GM12878 (cell line): ENCODE measurements at regions not wholly inside any gene's neighbourhood (a gene's known extent, or its start where the extent isn't known, plus 50 kb on each side); places are given as distances from the start of the nearest gene placed in this dataset.

Source experiments
- ATAC-seq: fragments of 200-7000 bp; cut with Tn5 transposase; 3 replicates; pipeline ENCODE4 v1.9.1; 2020; ENCODE audit warnings: mild to moderate bottlenecking, moderate library complexity
- BruUV-seq: library from RNA; stranded (reverse); fragments of 400-500 nt; replicated peaks from 2 replicates; lab custom pipeline; 2021; lab: Mats Ljungman, UMichigan
- CTCF ChIA-PET: fragments of 300-600 bp; sonication (Branson Sonifier 250); formaldehyde crosslinking; extraction: SDS; loops from one replicate; lab custom pipeline; 2021; ENCODE audit warnings: inconsistent platforms; lab: Yijun Ruan, JAX
- POLR2A ChIA-PET: fragments of 350-600 bp; formaldehyde crosslinking; extraction: SDS; loops from one replicate; lab custom pipeline; 2021; ENCODE audit warnings: inconsistent platforms; lab: Charles Lee
- RAD21 ChIA-PET: fragments of 300-600 bp; sonication (Branson Sonifier 250); formaldehyde crosslinking; loops from one replicate; lab custom pipeline; 2023; ENCODE audit warnings: antibody characterized with exemption; ENCODE audit not compliant: unreplicated experiment; lab: Charles Lee
- SMC1A ChIA-PET: fragments of 300-600 bp; sonication (Branson Sonifier 250); formaldehyde crosslinking; loops from one replicate; lab custom pipeline; 2023; ENCODE audit not compliant: unreplicated experiment, uncharacterized antibody; lab: Charles Lee
- DNase-seq: peaks from one replicate; pipeline ENCODE4 v3.0.0-alpha.2; 2011; ENCODE audit warnings: low read depth, low spot score
- FAIRE-seq: peaks from 3 replicates; lab custom pipeline; 2011; peaks lifted over from hg19 to GRCh38; lab: Jason Lieb, UNC
- H2AFZ ChIP-seq: 2 replicates; pipeline ENCODE4 v1.6.0; 2011; ENCODE audit warnings: low read depth, low read length, control low read depth; ENCODE audit not compliant: control insufficient read depth
- H3K27ac ChIP-seq: 2 replicates; pipeline ENCODE4 v1.5.1; 2011; ENCODE audit warnings: control low read depth; ENCODE audit not compliant: control insufficient read depth, insufficient read depth
- H3K27me3 ChIP-seq, 2 experiments: replicated peaks in 1 of 2; 2 replicates each; pipeline versions ENCODE4 v1.6.0 to v1.6.1; 2011; ENCODE audit warnings: low read length in 1 of 2; ENCODE audit not compliant: control insufficient read depth in 2 of 2, insufficient read depth in 2 of 2
- H3K36me3 ChIP-seq, 2 experiments: 2 replicates each; pipeline ENCODE4 v1.5.1; 2011; ENCODE audit warnings: low read length in 1 of 2; ENCODE audit not compliant: control insufficient read depth in 2 of 2, insufficient read depth in 2 of 2
- H3K4me1 ChIP-seq: 2 replicates; pipeline ENCODE4 v1.6.1; 2011; ENCODE audit warnings: mild to moderate bottlenecking, low read length, moderate library complexity, mixed read lengths; ENCODE audit not compliant: control insufficient read depth, insufficient read depth
- H3K4me2 ChIP-seq: 2 replicates; pipeline ENCODE4 v1.6.0; 2011; ENCODE audit warnings: control low read depth; ENCODE audit not compliant: control insufficient read depth, insufficient read depth
- H3K4me3 ChIP-seq: fragments of 200-600 bp; sonication (generic); 2 replicates; pipeline ENCODE4 v1.5.1; 2016
- H3K79me2 ChIP-seq: 2 replicates; pipeline ENCODE4 v1.6.0; 2011; ENCODE audit warnings: low read length; ENCODE audit not compliant: control insufficient read depth, insufficient read depth
- H3K9ac ChIP-seq: 2 replicates; pipeline ENCODE4 v1.8.0; 2011; ENCODE audit warnings: low read length, control low read depth, mixed read lengths; ENCODE audit not compliant: control insufficient read depth, insufficient read depth
- H3K9me3 ChIP-seq: replicated peaks from 3 replicates; pipeline ENCODE4 v1.5.1; 2011; ENCODE audit warnings: mild to moderate bottlenecking, low read length; ENCODE audit not compliant: control insufficient read depth, insufficient read depth
- H4K20me1 ChIP-seq: 2 replicates; pipeline ENCODE4 v1.6.0; 2011; ENCODE audit not compliant: control insufficient read depth, insufficient read depth
- EP300 ChIP-seq, 2 experiments: fragments of 150-350 bp in 1 of 2; IDR thresholded peaks; 2 replicates each; pipeline ENCODE4 v1.6.1; 2011 to 2012; ENCODE audit warnings: low read depth in 2 of 2, low read length in 2 of 2, borderline replicate concordance in 1 of 2, improper control_type of control experiment in 1 of 2, inconsistent platforms in 1 of 2; ENCODE audit not compliant: control insufficient read depth in 1 of 2
- GATAD2B ChIP-seq: fragments of 450-650 bp; conservative IDR thresholded peaks from 2 replicates; pipeline ENCODE4 v1.6.1; 2017; ENCODE audit warnings: low read depth, mild to moderate bottlenecking, moderate library complexity
- JUNB ChIP-seq: IDR thresholded peaks from 2 replicates; pipeline ENCODE4 v1.6.1; 2016; ENCODE audit warnings: antibody characterized with exemption, mild to moderate bottlenecking
- WRNIP1 ChIP-seq: IDR thresholded peaks from 2 replicates; pipeline ENCODE4 v1.6.1; 2011; ENCODE audit warnings: low read depth, low read length, improper control_type of control experiment, borderline replicate concordance
- YY1 ChIP-seq: IDR thresholded peaks from 2 replicates; pipeline ENCODE4 v1.6.1; 2011; ENCODE audit warnings: low read depth, mild to moderate bottlenecking, low read length
- in situ Hi-C: fragments of 300-500 bp; cut with MboI; formaldehyde crosslinking; loops from 9 replicates; pipeline ENCODE4 v1.14.3; 2018; ENCODE audit warnings: mixed read lengths
- intact Hi-C: fragments of 100-400 bp; cut with micrococcal nuclease; formaldehyde crosslinking; loops from one replicate; pipeline ENCODE4 v1.14.2; 2022; ENCODE audit not compliant: unreplicated experiment
- TF ChIP-seq, protein P1 (sequence below): fragments of 450-650 bp; IDR thresholded peaks from 2 replicates; pipeline ENCODE4 v1.6.1; 2016; ENCODE audit warnings: mild to moderate bottlenecking
- TF ChIP-seq, protein P2 (sequence below): IDR thresholded peaks from 2 replicates; pipeline ENCODE4 v1.6.1; 2011; ENCODE audit warnings: mild to moderate bottlenecking, low read depth, low read length, moderate library complexity; ENCODE audit not compliant: insufficient replicate concordance
- TF ChIP-seq, protein P3 (sequence below): IDR thresholded peaks from 2 replicates; pipeline ENCODE4 v1.6.1; 2012; ENCODE audit warnings: low read length, inconsistent platforms
- TF ChIP-seq, protein P4 (sequence below): fragments of 450-650 bp; IDR thresholded peaks from 2 replicates; pipeline ENCODE4 v1.6.1; 2014; ENCODE audit warnings: mild to moderate bottlenecking
- TF ChIP-seq, protein P5 (sequence below): IDR thresholded peaks from 2 replicates; pipeline ENCODE4 v1.6.1; 2011; ENCODE audit warnings: borderline replicate concordance, low read depth, mild to moderate bottlenecking, moderate library complexity, low read length; ENCODE audit not compliant: insufficient read depth, poor library complexity, severe bottlenecking

DNA sequence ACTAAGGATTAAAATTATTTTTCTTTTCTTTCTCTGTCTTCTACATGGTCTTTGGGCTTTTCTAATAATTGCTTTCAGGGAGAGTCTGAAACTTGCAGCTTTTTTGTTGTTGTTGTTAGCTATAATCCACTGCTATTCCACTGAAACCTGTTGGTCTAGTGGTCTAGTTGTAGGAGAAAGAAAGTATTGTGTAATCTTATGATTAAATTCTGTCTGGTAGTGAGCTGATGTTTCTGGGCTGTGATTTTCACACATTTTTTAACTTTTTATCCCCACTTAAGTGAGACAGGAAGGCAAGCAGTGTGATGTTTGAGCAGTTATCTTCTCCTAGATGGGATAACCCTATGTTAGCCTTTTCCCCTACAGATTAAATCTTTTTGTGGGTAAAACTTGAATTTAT lies 825.2 kb downstream of the PCDH7 start:
- H3K9me3 ChIP-seq, result no peaks in the 10 kb centered on the region
- ChIA-PET RAD21 (no interaction called here), POLR2A (no interaction called here), SMC1A (interaction anchor here (0.5 kb wide), 1 partner anchor 70 kb away, joined by 3 read pairs; no protein-coding TSS in a partner anchor), CTCF (no interaction called here)
- no peak overlapping the region for H3K9ac ChIP-seq
- ATAC-seq (no peak), DNase-seq (no peak), FAIRE-seq (no peak)
- no TSS peak for BruUV-seq
- H3K79me2 ChIP-seq, result no peaks in the 10 kb centered on the region
- no peaks in the 10 kb centered on the region for H4K20me1 ChIP-seq
- H3K27ac ChIP-seq, result no peak overlapping the region
- intact Hi-C loops (no loop called here), in situ Hi-C loops (no loop called here)
- H3K27me3 ChIP-seq, result no peaks in the 10 kb centered on the region
- TF ChIP-seq, protein P1, sequence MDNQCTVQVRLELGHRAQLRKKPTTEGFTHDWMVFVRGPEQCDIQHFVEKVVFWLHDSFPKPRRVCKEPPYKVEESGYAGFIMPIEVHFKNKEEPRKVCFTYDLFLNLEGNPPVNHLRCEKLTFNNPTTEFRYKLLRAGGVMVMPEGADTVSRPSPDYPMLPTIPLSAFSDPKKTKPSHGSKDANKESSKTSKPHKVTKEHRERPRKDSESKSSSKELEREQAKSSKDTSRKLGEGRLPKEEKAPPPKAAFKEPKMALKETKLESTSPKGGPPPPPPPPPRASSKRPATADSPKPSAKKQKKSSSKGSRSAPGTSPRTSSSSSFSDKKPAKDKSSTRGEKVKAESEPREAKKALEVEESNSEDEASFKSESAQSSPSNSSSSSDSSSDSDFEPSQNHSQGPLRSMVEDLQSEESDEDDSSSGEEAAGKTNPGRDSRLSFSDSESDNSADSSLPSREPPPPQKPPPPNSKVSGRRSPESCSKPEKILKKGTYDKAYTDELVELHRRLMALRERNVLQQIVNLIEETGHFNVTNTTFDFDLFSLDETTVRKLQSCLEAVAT, result no peak
- TF ChIP-seq, protein P2, sequence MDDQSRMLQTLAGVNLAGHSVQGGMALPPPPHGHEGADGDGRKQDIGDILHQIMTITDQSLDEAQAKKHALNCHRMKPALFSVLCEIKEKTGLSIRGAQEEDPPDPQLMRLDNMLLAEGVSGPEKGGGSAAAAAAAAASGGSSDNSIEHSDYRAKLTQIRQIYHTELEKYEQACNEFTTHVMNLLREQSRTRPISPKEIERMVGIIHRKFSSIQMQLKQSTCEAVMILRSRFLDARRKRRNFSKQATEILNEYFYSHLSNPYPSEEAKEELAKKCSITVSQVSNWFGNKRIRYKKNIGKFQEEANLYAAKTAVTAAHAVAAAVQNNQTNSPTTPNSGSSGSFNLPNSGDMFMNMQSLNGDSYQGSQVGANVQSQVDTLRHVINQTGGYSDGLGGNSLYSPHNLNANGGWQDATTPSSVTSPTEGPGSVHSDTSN, result no peak
- TF ChIP-seq EP300 (IDR thresholded peaks at IDR 0.05; ENCODE audit: borderline replicate concordance in 1 of 2, control insufficient read depth in 1 of 2, low read depth in 2 of 2, low read length in 2 of 2), result no peak
- TF ChIP-seq GATAD2B, result no peak
- TF ChIP-seq, protein P3, sequence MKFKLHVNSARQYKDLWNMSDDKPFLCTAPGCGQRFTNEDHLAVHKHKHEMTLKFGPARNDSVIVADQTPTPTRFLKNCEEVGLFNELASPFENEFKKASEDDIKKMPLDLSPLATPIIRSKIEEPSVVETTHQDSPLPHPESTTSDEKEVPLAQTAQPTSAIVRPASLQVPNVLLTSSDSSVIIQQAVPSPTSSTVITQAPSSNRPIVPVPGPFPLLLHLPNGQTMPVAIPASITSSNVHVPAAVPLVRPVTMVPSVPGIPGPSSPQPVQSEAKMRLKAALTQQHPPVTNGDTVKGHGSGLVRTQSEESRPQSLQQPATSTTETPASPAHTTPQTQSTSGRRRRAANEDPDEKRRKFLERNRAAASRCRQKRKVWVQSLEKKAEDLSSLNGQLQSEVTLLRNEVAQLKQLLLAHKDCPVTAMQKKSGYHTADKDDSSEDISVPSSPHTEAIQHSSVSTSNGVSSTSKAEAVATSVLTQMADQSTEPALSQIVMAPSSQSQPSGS, result no peak
- TF ChIP-seq JUNB, result no peak
- TF ChIP-seq, protein P4, sequence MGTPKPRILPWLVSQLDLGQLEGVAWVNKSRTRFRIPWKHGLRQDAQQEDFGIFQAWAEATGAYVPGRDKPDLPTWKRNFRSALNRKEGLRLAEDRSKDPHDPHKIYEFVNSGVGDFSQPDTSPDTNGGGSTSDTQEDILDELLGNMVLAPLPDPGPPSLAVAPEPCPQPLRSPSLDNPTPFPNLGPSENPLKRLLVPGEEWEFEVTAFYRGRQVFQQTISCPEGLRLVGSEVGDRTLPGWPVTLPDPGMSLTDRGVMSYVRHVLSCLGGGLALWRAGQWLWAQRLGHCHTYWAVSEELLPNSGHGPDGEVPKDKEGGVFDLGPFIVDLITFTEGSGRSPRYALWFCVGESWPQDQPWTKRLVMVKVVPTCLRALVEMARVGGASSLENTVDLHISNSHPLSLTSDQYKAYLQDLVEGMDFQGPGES, result no peak
- TF ChIP-seq YY1, result no peak
- TF ChIP-seq WRNIP1, result no peak
- TF ChIP-seq, protein P5, sequence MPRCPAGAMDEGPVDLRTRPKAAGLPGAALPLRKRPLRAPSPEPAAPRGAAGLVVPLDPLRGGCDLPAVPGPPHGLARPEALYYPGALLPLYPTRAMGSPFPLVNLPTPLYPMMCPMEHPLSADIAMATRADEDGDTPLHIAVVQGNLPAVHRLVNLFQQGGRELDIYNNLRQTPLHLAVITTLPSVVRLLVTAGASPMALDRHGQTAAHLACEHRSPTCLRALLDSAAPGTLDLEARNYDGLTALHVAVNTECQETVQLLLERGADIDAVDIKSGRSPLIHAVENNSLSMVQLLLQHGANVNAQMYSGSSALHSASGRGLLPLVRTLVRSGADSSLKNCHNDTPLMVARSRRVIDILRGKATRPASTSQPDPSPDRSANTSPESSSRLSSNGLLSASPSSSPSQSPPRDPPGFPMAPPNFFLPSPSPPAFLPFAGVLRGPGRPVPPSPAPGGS, result no peak
- H3K4me1 ChIP-seq, result no peaks in the 10 kb centered on the region
- H3K4me3 ChIP-seq, result no peak overlapping the region
- no peak overlapping the region for H3K4me2 ChIP-seq
- H3K36me3 ChIP-seq, result no peaks in the 10 kb centered on the region
- no peak overlapping the region for H2AFZ ChIP-seq
